H1 (cell line): ENCODE measurements at regions not wholly inside any gene's neighbourhood (a gene's known extent, or its start where the extent isn't known, plus 50 kb on each side); places are given as distances from the start of the nearest gene placed in this dataset.

Experiments used
- CTCF ChIA-PET: fragments of 300-600 bp; sonication (Branson Sonifier 250); formaldehyde crosslinking; loops from one replicate; lab custom pipeline; 2021; ENCODE audit not compliant: partially characterized antibody; lab: Charles Lee
- POLR2A ChIA-PET: fragments of 300-600 bp; sonication (Branson Sonifier 250); formaldehyde crosslinking; loops from one replicate; lab custom pipeline; 2021; ENCODE audit warnings: inconsistent platforms; ENCODE audit not compliant: partially characterized antibody; lab: Charles Lee
- DNase-seq, 2 experiments: peaks; one replicate each; pipeline versions ENCODE4 v3.0.0 to v3.0.0-alpha.2; 2010 to 2022; ENCODE audit warnings: low spot score in 2 of 2, low read depth in 1 of 2, mixed read lengths in 1 of 2
- FAIRE-seq: peaks from 2 replicates; lab custom pipeline; 2011; peaks lifted over from hg19 to GRCh38; lab: Jason Lieb, UNC
- H2AFZ ChIP-seq: 2 replicates; pipeline ENCODE4 v1.8.1; 2012; ENCODE audit warnings: low read length, inconsistent platforms
- H2AK5ac ChIP-seq: 2 replicates; pipeline ENCODE4 v1.6.1; 2013; ENCODE audit warnings: low read depth, low read length
- H2BK120ac ChIP-seq: replicated peaks from 2 replicates; pipeline ENCODE3; 2013; ENCODE audit warnings: low read depth, low read length, inconsistent platforms
- H2BK12ac ChIP-seq: 2 replicates; pipeline ENCODE4 v1.6.1; 2013; ENCODE audit warnings: low read depth, low read length
- H2BK15ac ChIP-seq: 2 replicates; pipeline ENCODE4 v1.6.1; 2013; ENCODE audit warnings: low read length
- H2BK20ac ChIP-seq: 2 replicates; pipeline ENCODE4 v1.6.1; 2013; ENCODE audit warnings: low read length
- H2BK5ac ChIP-seq: 2 replicates; pipeline ENCODE4 v1.6.1; 2013; ENCODE audit warnings: low read depth, low read length
- H3K14ac ChIP-seq: 2 replicates; pipeline ENCODE4 v1.6.1; 2013; ENCODE audit warnings: inconsistent platforms; ENCODE audit not compliant: insufficient read length
- H3K18ac ChIP-seq: 2 replicates; pipeline ENCODE4 v1.6.1; 2013; ENCODE audit warnings: low read length; ENCODE audit errors: extremely low read depth
- H3K23ac ChIP-seq: 2 replicates; pipeline ENCODE4 v1.6.1; 2013; ENCODE audit warnings: inconsistent platforms; ENCODE audit not compliant: insufficient read length
- H3K23me2 ChIP-seq: 2 replicates; pipeline ENCODE4 v1.6.1; 2013; ENCODE audit warnings: low read depth, low read length
- H3K27ac ChIP-seq: 2 replicates; pipeline ENCODE4 v1.6.1; 2011; ENCODE audit warnings: low read depth, low read length, inconsistent platforms
- H3K27me3 ChIP-seq, 4 experiments: replicated peaks in 1 of 4; 1 replicate in 1 of 4; 2 replicates in 3 of 4; pipeline versions ENCODE4 v1.6.1 to v1.8.1; 2011 to 2013; ENCODE audit warnings: low read length in 3 of 4, mild to moderate bottlenecking in 3 of 4, inconsistent platforms in 2 of 4, mixed read lengths in 2 of 4, moderate library complexity in 1 of 4; ENCODE audit not compliant: control insufficient read depth in 3 of 4, insufficient read depth in 3 of 4; ENCODE audit errors: extremely low read depth in 1 of 4
- H3K36me3 ChIP-seq, 4 experiments: 2 replicates each; pipeline versions ENCODE4 v1.6.1 to v1.8.1; 2011 to 2013; ENCODE audit warnings: mild to moderate bottlenecking in 4 of 4, low read length in 3 of 4, moderate library complexity in 2 of 4, control low read depth in 1 of 4, inconsistent platforms in 1 of 4; ENCODE audit not compliant: insufficient read depth in 4 of 4, control insufficient read depth in 2 of 4
- H3K4ac ChIP-seq: replicated peaks from 2 replicates; pipeline ENCODE3; 2013; ENCODE audit warnings: low read length, low read depth, mixed read lengths, inconsistent platforms; ENCODE audit not compliant: insufficient read length
- H3K4me1 ChIP-seq, 4 experiments: replicated peaks in 1 of 4; 1 replicate in 1 of 4; 2 replicates in 3 of 4; pipeline versions ENCODE4 v1.6.1 to v1.8.1; 2011 to 2013; ENCODE audit warnings: low read length in 3 of 4, inconsistent platforms in 2 of 4, mixed read lengths in 1 of 4; ENCODE audit not compliant: insufficient read depth in 4 of 4, control insufficient read depth in 3 of 4
- H3K4me2 ChIP-seq, 2 experiments: 2 replicates each; pipeline versions ENCODE4 v1.6.1 to v1.8.1; 2011 to 2013; ENCODE audit warnings: low read depth in 2 of 2, low read length in 2 of 2, control low read depth in 1 of 2, inconsistent platforms in 1 of 2, mild to moderate bottlenecking in 1 of 2; ENCODE audit not compliant: insufficient read depth in 1 of 2
- H3K4me3 ChIP-seq, 4 experiments: fragments of 200-600, 300-600 bp in 1 of 4; sonication (generic), shearing (Covaris generic), sonication (Bioruptor Twin) in 1 of 4; 2 replicates each; pipeline versions ENCODE4 v1.5.1 to v1.8.1; 2011 to 2016; ENCODE audit warnings: low read length in 4 of 4, low read depth in 3 of 4, control low read depth in 2 of 4, inconsistent platforms in 2 of 4, mild to moderate bottlenecking in 2 of 4, mixed read lengths in 1 of 4, moderate library complexity in 1 of 4; ENCODE audit not compliant: insufficient read depth in 2 of 4; ENCODE audit errors: extremely low read depth in 1 of 4
- H3K56ac ChIP-seq: replicated peaks from 2 replicates; pipeline ENCODE3; 2013; ENCODE audit warnings: low read depth, mild to moderate bottlenecking, mixed read lengths, low read length, inconsistent platforms; ENCODE audit not compliant: insufficient read length
- H3K79me1 ChIP-seq: 2 replicates; pipeline ENCODE4 v1.6.1; 2013; ENCODE audit warnings: low read depth, low read length, control low read depth
- H3K79me2 ChIP-seq, 2 experiments: 2 replicates each; pipeline versions ENCODE4 v1.6.1 to v1.8.1; 2012 to 2013; ENCODE audit warnings: low read length in 2 of 2, mild to moderate bottlenecking in 2 of 2, inconsistent platforms in 1 of 2; ENCODE audit not compliant: insufficient read depth in 2 of 2, control insufficient read depth in 1 of 2
- H3K9ac ChIP-seq, 4 experiments: replicated peaks in 1 of 4; 1 replicate in 1 of 4; 2 replicates in 3 of 4; pipeline versions ENCODE4 v1.6.1 to v1.8.1; 2011 to 2013; ENCODE audit warnings: low read depth in 3 of 4, low read length in 3 of 4, control low read depth in 2 of 4, mild to moderate bottlenecking in 2 of 4, moderate library complexity in 2 of 4, inconsistent platforms in 1 of 4; ENCODE audit errors: extremely low read depth in 1 of 4
- H3K9me3 ChIP-seq, 2 experiments: 2 replicates each; pipeline versions ENCODE4 v1.6.1 to v1.8.1; 2012 to 2013; ENCODE audit warnings: mild to moderate bottlenecking in 2 of 2, moderate library complexity in 2 of 2, control low read depth in 1 of 2, inconsistent platforms in 1 of 2, low read depth in 1 of 2, low read length in 1 of 2, mixed read lengths in 1 of 2; ENCODE audit not compliant: insufficient read depth in 2 of 2
- H4K20me1 ChIP-seq, 2 experiments: replicated peaks in 1 of 2; 2 replicates each; pipeline versions ENCODE3 to v1.8.1; 2011 to 2013; ENCODE audit warnings: inconsistent platforms in 2 of 2, low read length in 2 of 2, mild to moderate bottlenecking in 1 of 2; ENCODE audit not compliant: insufficient read depth in 2 of 2, control insufficient read depth in 1 of 2
- H4K5ac ChIP-seq: 2 replicates; pipeline ENCODE4 v1.6.1; 2013; ENCODE audit warnings: low read length, low read depth, mixed read lengths, inconsistent platforms; ENCODE audit not compliant: insufficient read length
- H4K8ac ChIP-seq: 2 replicates; pipeline ENCODE4 v1.8.0; 2013; ENCODE audit warnings: mild to moderate bottlenecking, moderate library complexity, low read length, inconsistent platforms; ENCODE audit not compliant: insufficient read depth; ENCODE audit errors: extremely low read depth
- H4K91ac ChIP-seq: replicated peaks from 2 replicates; pipeline ENCODE3; 2013; ENCODE audit warnings: low read length, mixed read lengths, inconsistent platforms; ENCODE audit not compliant: insufficient read length
- CREB1 ChIP-seq: IDR thresholded peaks from 2 replicates; pipeline ENCODE4 v1.6.1; 2012; ENCODE audit warnings: inconsistent platforms
- CTBP2 ChIP-seq: IDR thresholded peaks from 2 replicates; pipeline ENCODE4 v1.7.0; 2011; ENCODE audit warnings: borderline replicate concordance, mild to moderate bottlenecking, moderate library complexity, mixed read lengths, low read length; ENCODE audit not compliant: insufficient read depth, insufficient read length
- EZH2 ChIP-seq: fragments of 200-600 bp; sonication (generic); IDR thresholded peaks from 2 replicates; pipeline ENCODE4 v1.7.1; 2012; ENCODE audit warnings: low read depth, mild to moderate bottlenecking, moderate library complexity, low read length, inconsistent platforms; ENCODE audit not compliant: severe bottlenecking
- NRF1 ChIP-seq: IDR thresholded peaks from 2 replicates; pipeline ENCODE4 v1.6.1; 2011; ENCODE audit warnings: mild to moderate bottlenecking, low read depth, low read length, improper control_type of control experiment
- SIN3A ChIP-seq, 2 experiments: IDR thresholded peaks in 1 of 2; conservative IDR thresholded peaks in 1 of 2; 2 replicates each; pipeline ENCODE4 v1.6.1; 2011 to 2012; ENCODE audit warnings: low read length in 2 of 2, improper control_type of control experiment in 1 of 2, low read depth in 1 of 2, mild to moderate bottlenecking in 1 of 2
- SP1 ChIP-seq: IDR thresholded peaks from 2 replicates; pipeline ENCODE4 v1.6.1; 2011; ENCODE audit warnings: low read depth, low read length
- WGBS, 2 experiments: shearing (Covaris generic) in 1 of 2; methylation state at CpG; one replicate each; pipeline versions ENCODE4 v1.1.6 to v1.1.7; 2013 to 2015; ENCODE audit warnings: low lambda C conversion rate in 2 of 2, mixed read lengths in 2 of 2, inconsistent platforms in 1 of 2, low coverage in 1 of 2, missing lambda C conversion rate in 1 of 2; ENCODE audit not compliant: insufficient replicate concordance in 2 of 2, insufficient coverage in 1 of 2, insufficient read length in 1 of 2; ENCODE audit errors: extremely low coverage in 1 of 2, missing lambda C conversion rate in 1 of 2; 5-methylcytosine and 5-hydroxymethylcytosine counted together
- TF ChIP-seq, protein P1 (sequence below): IDR thresholded peaks from 2 replicates; pipeline ENCODE4 v1.6.1; 2012; ENCODE audit warnings: inconsistent platforms

DNA sequence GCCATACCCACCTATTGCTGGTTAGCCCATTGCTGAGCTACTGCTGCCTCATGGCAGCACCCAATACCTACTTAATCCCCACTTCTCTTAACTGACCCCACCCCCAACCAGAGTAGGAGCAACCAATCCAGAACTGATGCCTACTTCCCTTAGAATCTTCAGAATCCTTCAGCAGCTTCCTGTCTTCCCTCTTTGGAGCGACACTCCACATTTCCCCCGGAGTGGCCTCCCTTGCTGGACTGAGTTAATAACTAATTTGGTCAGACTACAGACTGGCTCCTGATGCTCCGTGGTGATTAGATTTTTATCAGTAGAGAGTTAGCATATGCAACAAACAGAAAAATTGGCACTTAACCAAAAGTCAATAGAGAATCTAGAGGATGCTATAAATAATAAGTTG lies 51.2 kb upstream of the UBR2 start:
- no peak overlapping the region for H3K23ac ChIP-seq
- H3K4me1 ChIP-seq, result no peaks in the 10 kb centered on the region
- no peaks in the 10 kb centered on the region for H3K9me3 ChIP-seq
- no peak overlapping the region for H4K5ac ChIP-seq
- no peaks in the 10 kb centered on the region for H3K79me1 ChIP-seq
- no peak overlapping the region for H3K14ac ChIP-seq
- peak overlapping the region; percentile 89 for H2AFZ ChIP-seq
- no peak for TF ChIP-seq SP1
- TF ChIP-seq CREB1, result no peak
- TF ChIP-seq SIN3A (conservative IDR thresholded peaks at IDR 0.05 in 1 of 2, IDR thresholded peaks at IDR 0.05 in 1 of 2; ENCODE audit: low read depth in 1 of 2, low read length in 2 of 2), result no peak
- no peak for TF ChIP-seq CTBP2
- TF ChIP-seq NRF1, result no peak
- TF ChIP-seq EZH2, result no peak
- TF ChIP-seq, protein P1, sequence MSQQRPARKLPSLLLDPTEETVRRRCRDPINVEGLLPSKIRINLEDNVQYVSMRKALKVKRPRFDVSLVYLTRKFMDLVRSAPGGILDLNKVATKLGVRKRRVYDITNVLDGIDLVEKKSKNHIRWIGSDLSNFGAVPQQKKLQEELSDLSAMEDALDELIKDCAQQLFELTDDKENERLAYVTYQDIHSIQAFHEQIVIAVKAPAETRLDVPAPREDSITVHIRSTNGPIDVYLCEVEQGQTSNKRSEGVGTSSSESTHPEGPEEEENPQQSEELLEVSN, result no peak
- TF ChIP-seq, all 59 proteins: peak for 0
- WGBS, 2 experiments, result 85% methylated on average over 3 of the region's 3 CpGs; no CpG with 5 or more reads in 1 of the 2 experiments
- no peak for FAIRE-seq
- no peaks in the 10 kb centered on the region; a peak in 1 of 7 replicates for H3K27me3 ChIP-seq
- H2BK120ac ChIP-seq, result no peak overlapping the region
- no peak overlapping the region for H2BK20ac ChIP-seq
- ChIA-PET POLR2A (interaction anchor here (1.2 kb wide), 2 partner anchors 8 to 60 kb away, joined by 3 read pairs; no protein-coding TSS in a partner anchor), CTCF (interaction anchor here (1.0 to 4.2 kb wide), 5 partner anchors 13 to 310 kb away, joined by 3 to 21 read pairs (median 4); no protein-coding TSS in a partner anchor)
- H3K36me3 ChIP-seq, result no peaks in the 10 kb centered on the region
- H3K4me3 ChIP-seq, result no peak overlapping the region
- DNase-seq, result no peak
- no peak overlapping the region for H3K4me2 ChIP-seq
- no peak overlapping the region for H3K18ac ChIP-seq
- no peaks in the 10 kb centered on the region for H3K79me2 ChIP-seq
- no peaks in the 10 kb centered on the region for H4K20me1 ChIP-seq
- H2BK12ac ChIP-seq, result no peak overlapping the region
- no peak overlapping the region for H4K91ac ChIP-seq
- H3K23me2 ChIP-seq, result no peaks in the 10 kb centered on the region; the same call in 1 of the 2 replicates
- no peak overlapping the region for H3K56ac ChIP-seq
- H2BK15ac ChIP-seq, result no peak overlapping the region
- no peak overlapping the region for H2AK5ac ChIP-seq
- H3K4ac ChIP-seq, result no peak overlapping the region
- H4K8ac ChIP-seq, result no peak overlapping the region
- H2BK5ac ChIP-seq, result no peak overlapping the region
- no peak overlapping the region for H3K27ac ChIP-seq
- no peak overlapping the region for H3K9ac ChIP-seq
